Neuron (in vitro differentiated cells): ENCODE measurements at regions not wholly inside any gene's neighbourhood (a gene's known extent, or its start where the extent isn't known, plus 50 kb on each side); places are given as distances from the start of the nearest gene placed in this dataset.

Source experiments
- H2AFZ ChIP-seq: one replicate; pipeline ENCODE4 v1.6.1; 2013; ENCODE audit warnings: low read depth, mild to moderate bottlenecking, inconsistent platforms, low read length, moderate library complexity
- H3K27me3 ChIP-seq: one replicate; pipeline ENCODE4 v1.6.1; 2013; ENCODE audit warnings: low read length; ENCODE audit not compliant: insufficient read depth
- H3K36me3 ChIP-seq: one replicate; pipeline ENCODE4 v1.6.1; 2013; ENCODE audit warnings: low read length; ENCODE audit not compliant: insufficient read depth
- H3K4me1 ChIP-seq: one replicate; pipeline ENCODE4 v1.6.1; 2013; ENCODE audit warnings: low read length; ENCODE audit not compliant: insufficient read depth
- H3K4me3 ChIP-seq: 2 replicates; pipeline ENCODE4 v1.5.1; 2013; ENCODE audit warnings: mild to moderate bottlenecking, low read length, moderate library complexity
- H3K9me3 ChIP-seq: one replicate; pipeline ENCODE4 v1.6.1; 2013; ENCODE audit warnings: low read length

DNA sequence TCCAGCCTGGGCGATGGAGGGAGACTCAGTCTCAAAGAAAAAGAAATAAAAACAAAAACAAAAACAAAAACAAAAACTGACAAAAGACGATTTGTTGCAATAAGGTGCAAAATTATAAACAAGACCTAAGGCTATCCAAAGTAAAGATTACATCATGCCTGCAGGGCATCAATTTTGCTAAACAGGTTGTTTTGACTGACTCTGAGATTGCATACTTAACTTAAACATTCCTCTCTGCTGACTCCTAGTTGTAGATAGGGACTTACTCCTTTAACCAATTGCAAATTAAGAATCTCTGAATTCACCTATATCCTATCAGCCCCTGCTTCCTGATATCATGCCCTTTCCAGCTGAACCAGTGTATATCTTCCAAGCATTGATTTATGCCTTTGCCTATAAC, 2687.3 kb downstream of the PCDH7 start:
- H2AFZ ChIP-seq: no peak overlapping the region
- H3K4me3 ChIP-seq: no peak overlapping the region
- no peaks in the 10 kb centered on the region for H3K9me3 ChIP-seq
- no peaks in the 10 kb centered on the region for H3K4me1 ChIP-seq
- no peaks in the 10 kb centered on the region for H3K27me3 ChIP-seq
- no peaks in the 10 kb centered on the region for H3K36me3 ChIP-seq

DNA sequence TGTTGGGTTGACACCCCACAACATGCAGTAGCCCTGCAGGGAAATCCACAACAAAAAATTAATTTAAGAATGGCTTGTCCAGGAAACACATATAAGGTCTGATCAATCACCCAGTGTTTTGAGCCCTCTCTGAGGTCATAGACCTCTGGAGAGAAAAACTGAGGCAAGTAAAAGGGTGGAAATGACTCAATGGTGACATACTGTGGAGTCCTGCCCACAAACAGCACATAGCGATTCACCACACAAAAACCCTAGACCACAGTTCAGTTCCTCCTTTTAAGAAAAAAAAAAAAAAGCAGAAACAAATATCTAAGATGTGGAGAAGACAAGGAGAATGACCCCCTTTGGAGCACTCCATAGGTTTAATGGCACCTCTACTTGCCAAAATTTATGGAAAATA, 2691.0 kb downstream of the PCDH7 start:
- no peak overlapping the region for H3K4me3 ChIP-seq
- no peak overlapping the region for H2AFZ ChIP-seq
- no peaks in the 10 kb centered on the region for H3K27me3 ChIP-seq
- no peaks in the 10 kb centered on the region for H3K4me1 ChIP-seq
- H3K36me3 ChIP-seq: no peaks in the 10 kb centered on the region
- H3K9me3 ChIP-seq: no peaks in the 10 kb centered on the region

DNA sequence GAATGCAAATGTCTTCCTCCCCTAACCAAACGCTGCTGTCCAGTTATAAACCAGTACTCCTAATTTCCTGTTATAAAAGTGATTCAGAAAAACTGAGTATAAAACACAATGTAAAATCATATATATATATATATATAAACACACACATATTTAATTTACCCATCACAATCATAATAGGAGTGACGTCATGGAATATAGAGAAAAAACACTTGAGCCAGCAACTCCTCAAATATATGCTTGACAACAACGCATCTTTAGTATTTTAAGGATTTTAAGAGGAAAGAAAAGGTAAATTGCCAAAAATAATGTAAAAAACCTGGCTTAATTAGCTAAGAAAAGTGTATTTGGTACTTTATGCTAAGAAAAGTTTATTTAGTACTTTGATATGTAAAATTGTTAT, 2701.7 kb downstream of the PCDH7 start:
- Histone ChIP-seq H3K4me3 (no peak overlapping the region), H3K9me3 (no peaks in the 10 kb centered on the region), H3K27me3 (no peaks in the 10 kb centered on the region), H2AFZ (no peak overlapping the region), H3K4me1 (no peaks in the 10 kb centered on the region), H3K36me3 (no peaks in the 10 kb centered on the region)

DNA sequence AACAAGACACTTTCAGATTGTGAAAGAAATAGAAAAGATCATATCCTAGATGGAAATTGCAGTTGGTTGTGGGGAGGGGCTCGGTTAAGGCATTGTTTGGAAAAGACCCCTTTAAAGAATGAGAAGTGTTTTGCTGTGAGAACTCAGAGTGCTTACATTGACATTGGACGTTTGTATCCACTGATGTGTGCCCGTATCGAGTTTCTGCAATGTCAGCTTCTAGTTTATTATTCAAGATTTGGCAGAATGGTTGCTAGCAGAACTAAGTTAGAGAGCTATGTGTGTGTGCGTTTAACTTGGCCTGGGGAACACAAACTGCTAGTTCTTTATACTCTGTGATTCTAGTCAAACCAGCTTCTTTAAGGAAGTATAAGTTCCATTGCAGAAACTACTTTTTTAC, 2702.5 kb downstream of the PCDH7 start:
- Histone ChIP-seq H3K27me3 (no peaks in the 10 kb centered on the region), H3K9me3 (no peaks in the 10 kb centered on the region), H2AFZ (no peak overlapping the region), H3K4me3 (no peak overlapping the region), H3K36me3 (no peaks in the 10 kb centered on the region), H3K4me1 (no peaks in the 10 kb centered on the region)

DNA sequence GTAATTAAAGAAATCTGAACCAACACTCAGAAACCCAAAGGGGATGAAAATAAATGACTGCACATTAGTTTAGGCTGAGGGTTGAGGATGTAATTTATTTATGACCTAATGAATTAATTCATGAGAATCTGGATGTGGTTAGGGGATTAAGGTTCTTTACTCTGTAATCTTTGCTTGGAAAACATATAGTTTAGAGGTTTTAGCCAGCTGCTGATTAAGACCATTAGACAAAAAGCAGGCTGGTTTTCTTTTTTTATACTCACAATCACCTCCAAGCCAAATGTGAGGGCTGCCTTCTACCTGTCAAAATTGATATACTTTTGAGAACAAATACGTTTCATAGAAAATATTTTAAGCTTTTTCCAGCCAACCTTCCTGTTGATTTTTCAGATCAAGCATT, 2705.8 kb downstream of the PCDH7 start:
- no peaks in the 10 kb centered on the region for H3K27me3 ChIP-seq
- no peaks in the 10 kb centered on the region for H3K36me3 ChIP-seq
- H3K4me1 ChIP-seq: no peaks in the 10 kb centered on the region
- H3K9me3 ChIP-seq: no peaks in the 10 kb centered on the region
- H2AFZ ChIP-seq: no peak overlapping the region
- H3K4me3 ChIP-seq: no peak overlapping the region

- H3K27me3 ChIP-seq: no peaks in the 10 kb centered on the region
- no peaks in the 10 kb centered on the region for H3K9me3 ChIP-seq
- H2AFZ ChIP-seq: no peak overlapping the region
- H3K4me3 ChIP-seq: no peak overlapping the region
- H3K36me3 ChIP-seq: no peaks in the 10 kb centered on the region
- no peaks in the 10 kb centered on the region for H3K4me1 ChIP-seq
Measured at GRCh38 chr4:33427676-33428075, 2707.5 kb downstream of the PCDH7 start.

- Histone ChIP-seq H3K4me1 (no peaks in the 10 kb centered on the region), H3K27me3 (no peaks in the 10 kb centered on the region), H2AFZ (no peak overlapping the region), H3K36me3 (no peaks in the 10 kb centered on the region), H3K4me3 (no peak overlapping the region), H3K9me3 (no peaks in the 10 kb centered on the region)
Measured at GRCh38 chr4:33429971-33430370, 2709.8 kb downstream of the PCDH7 start.

DNA sequence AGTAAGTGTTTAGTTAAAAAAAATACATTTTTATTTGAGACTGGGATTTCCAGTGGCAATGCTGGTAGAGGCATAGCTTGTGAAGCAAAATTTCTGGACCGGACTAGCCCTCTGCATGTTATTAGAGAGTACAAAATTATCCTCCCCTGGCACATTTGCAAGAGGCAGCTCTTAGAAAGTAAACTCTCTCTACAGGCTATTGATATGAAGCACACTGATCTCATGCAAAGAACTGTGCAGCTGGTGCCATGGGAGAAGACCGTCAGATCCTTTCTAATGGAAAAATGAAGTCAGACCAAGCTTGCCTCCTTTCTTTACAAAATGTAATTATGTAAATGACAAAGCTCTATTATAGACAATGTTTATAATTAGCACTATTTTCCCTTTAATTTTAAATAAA, 2717.2 kb downstream of the PCDH7 start:
- no peaks in the 10 kb centered on the region for H3K36me3 ChIP-seq
- no peak overlapping the region for H2AFZ ChIP-seq
- no peaks in the 10 kb centered on the region for H3K9me3 ChIP-seq
- no peak overlapping the region for H3K4me3 ChIP-seq
- no peaks in the 10 kb centered on the region for H3K27me3 ChIP-seq
- H3K4me1 ChIP-seq: no peaks in the 10 kb centered on the region

GRCh38 chr4:33446953-33447352, 2726.8 kb downstream of the PCDH7 start:
- Histone ChIP-seq H3K4me3 (no peak overlapping the region), H3K9me3 (no peaks in the 10 kb centered on the region), H2AFZ (no peak overlapping the region), H3K36me3 (no peaks in the 10 kb centered on the region), H3K4me1 (no peaks in the 10 kb centered on the region), H3K27me3 (no peaks in the 10 kb centered on the region)

DNA sequence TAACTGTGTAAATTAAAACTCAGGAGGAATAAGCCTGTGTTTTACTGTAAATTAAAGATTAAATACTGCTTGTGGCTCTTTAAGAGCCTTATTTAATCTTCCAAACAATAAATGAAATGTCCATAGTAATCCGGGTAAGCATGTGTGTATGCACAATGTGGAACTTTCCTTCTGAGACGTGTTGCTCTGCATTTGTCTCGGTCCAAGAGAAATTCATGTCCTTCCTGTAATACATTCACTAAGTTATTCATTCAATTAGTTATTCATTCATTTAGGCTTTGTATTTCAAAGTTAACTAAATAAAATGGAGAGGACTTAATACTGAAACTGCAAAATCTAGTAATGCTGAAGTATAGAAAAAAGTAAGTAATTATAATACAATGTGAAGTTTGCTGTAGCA, 2728.8 kb downstream of the PCDH7 start:
- no peaks in the 10 kb centered on the region for H3K36me3 ChIP-seq
- H2AFZ ChIP-seq: no peak overlapping the region
- H3K4me3 ChIP-seq: no peak overlapping the region
- H3K9me3 ChIP-seq: no peaks in the 10 kb centered on the region
- no peaks in the 10 kb centered on the region for H3K4me1 ChIP-seq
- H3K27me3 ChIP-seq: no peaks in the 10 kb centered on the region

- no peaks in the 10 kb centered on the region for H3K4me1 ChIP-seq
- H3K9me3 ChIP-seq: no peaks in the 10 kb centered on the region
- no peaks in the 10 kb centered on the region for H3K36me3 ChIP-seq
- no peaks in the 10 kb centered on the region for H3K27me3 ChIP-seq
- H2AFZ ChIP-seq: no peak overlapping the region
- no peak overlapping the region for H3K4me3 ChIP-seq
Measured at GRCh38 chr4:33453436-33453835, 2733.3 kb downstream of the PCDH7 start.

GRCh38 chr4:33453916-33454315, 2733.7 kb downstream of the PCDH7 start:
- H3K36me3 ChIP-seq: no peaks in the 10 kb centered on the region

DNA sequence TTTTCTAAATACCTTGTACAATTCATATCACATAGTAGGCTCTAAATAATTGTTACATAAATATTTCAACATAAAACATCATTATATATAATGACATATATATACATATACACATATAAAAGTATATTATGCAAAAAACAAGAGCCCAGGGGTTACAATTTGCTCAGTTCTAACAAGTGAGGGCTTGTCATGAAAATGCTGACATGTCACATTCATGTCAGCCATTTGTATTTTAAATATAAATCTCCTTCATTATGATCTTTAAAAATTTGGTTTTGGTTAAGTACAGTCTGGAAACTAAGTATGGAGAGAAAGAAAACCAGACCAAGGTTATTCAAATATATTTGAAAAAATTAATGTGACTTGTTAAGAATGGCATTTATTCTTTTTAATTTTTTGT, 2745.4 kb downstream of the PCDH7 start:
- H3K4me3 ChIP-seq: no peak overlapping the region
- H2AFZ ChIP-seq: no peak overlapping the region
- H3K9me3 ChIP-seq: no peaks in the 10 kb centered on the region
- H3K36me3 ChIP-seq: no peaks in the 10 kb centered on the region
- no peaks in the 10 kb centered on the region for H3K4me1 ChIP-seq
- H3K27me3 ChIP-seq: no peaks in the 10 kb centered on the region

More at GRCh38 chr4:33453916-33454315, 2733.7 kb downstream of the PCDH7 start:
- H3K4me1 ChIP-seq: no peaks in the 10 kb centered on the region
- H3K9me3 ChIP-seq: no peaks in the 10 kb centered on the region
- H3K4me3 ChIP-seq: no peak overlapping the region
- no peaks in the 10 kb centered on the region for H3K27me3 ChIP-seq
- no peak overlapping the region for H2AFZ ChIP-seq

GRCh38 chr4:33467291-33467690, 2747.1 kb downstream of the PCDH7 start:
- Histone ChIP-seq H2AFZ (no peak overlapping the region), H3K36me3 (no peaks in the 10 kb centered on the region), H3K27me3 (no peaks in the 10 kb centered on the region), H3K4me3 (no peak overlapping the region), H3K9me3 (no peaks in the 10 kb centered on the region), H3K4me1 (no peaks in the 10 kb centered on the region)
